Neural cell (in vitro differentiated cells): ENCODE measurements at regions not wholly inside any gene's neighbourhood (a gene's known extent, or its start where the extent isn't known, plus 50 kb on each side); places are given as distances from the start of the nearest gene placed in this dataset.
"Not testable (repeated sequence)": the region's sequence is repeated elsewhere in the genome, so short reads cannot be mapped to it uniquely, and the experiment has no call there.

ENCODE experiments used
- H2AFZ ChIP-seq: fragments of 200-600, 300-800 bp; sonication (generic), shearing (Covaris generic); 2 replicates; pipeline ENCODE4 v1.6.0; 2014; ENCODE audit warnings: low read depth, mild to moderate bottlenecking, antibody characterized with exemption, low read length, moderate library complexity
- H3F3A ChIP-seq: fragments of 200-600 bp; shearing (Covaris generic); 2 replicates; pipeline ENCODE4 v1.6.1; 2016; ENCODE audit warnings: mild to moderate bottlenecking, moderate library complexity, mixed read lengths, antibody characterized with exemption, low read length; ENCODE audit not compliant: insufficient read depth, poor library complexity, severe bottlenecking
- H3K27ac ChIP-seq: fragments of 200-600, 300-800 bp; sonication (generic), shearing (Covaris generic); 2 replicates; pipeline ENCODE4 v1.5.1; 2014; ENCODE audit warnings: mild to moderate bottlenecking, low read length, moderate library complexity
- H3K27me3 ChIP-seq: fragments of 300-800, 200-600 bp; sonication (generic), shearing (Covaris generic); 2 replicates; pipeline ENCODE4 v1.6.0; 2014; ENCODE audit warnings: mild to moderate bottlenecking, low read depth, low read length, moderate library complexity; ENCODE audit not compliant: insufficient read depth
- H3K36me3 ChIP-seq: fragments of 300-800, 200-600 bp; sonication (generic), shearing (Covaris generic); 2 replicates; pipeline ENCODE4 v1.5.1; 2014; ENCODE audit warnings: mild to moderate bottlenecking, antibody characterized with exemption, low read length, moderate library complexity; ENCODE audit not compliant: insufficient read depth
- H3K4me2 ChIP-seq: fragments of 300-800, 200-600 bp; sonication (generic), shearing (Covaris generic); 2 replicates; pipeline ENCODE4 v1.6.0; 2014; ENCODE audit warnings: mild to moderate bottlenecking, low read length
- H3K4me3 ChIP-seq: fragments of 300-800, 200-600 bp; sonication (generic), shearing (Covaris generic); 2 replicates; pipeline ENCODE4 v1.5.1; 2014; ENCODE audit warnings: mild to moderate bottlenecking, low read length, moderate library complexity
- H3K79me2 ChIP-seq: fragments of 200-600 bp; shearing (Covaris generic); replicated peaks from 2 replicates; pipeline ENCODE4 v1.6.0; 2014; ENCODE audit warnings: mild to moderate bottlenecking, low read length, moderate library complexity; ENCODE audit not compliant: insufficient read depth
- H3K9ac ChIP-seq: fragments of 300-800, 200-600 bp; sonication (generic), shearing (Covaris generic); 2 replicates; pipeline ENCODE4 v1.6.1; 2016; ENCODE audit warnings: mild to moderate bottlenecking, low read length, mixed read lengths
- H3K9me2 ChIP-seq: fragments of 200-600 bp; shearing (Covaris generic); 2 replicates; pipeline ENCODE4 v1.6.1; 2016; ENCODE audit warnings: mild to moderate bottlenecking, low read length, mixed read lengths; ENCODE audit not compliant: insufficient read depth
- H3K9me3 ChIP-seq: fragments of 200-600, 300-800 bp; sonication (generic), shearing (Covaris generic); 2 replicates; pipeline ENCODE4 v1.6.1; 2016; ENCODE audit warnings: mild to moderate bottlenecking, mixed run types, low read length, moderate library complexity, mixed read lengths
- H4K20me1 ChIP-seq: fragments of 200-600 bp; shearing (Covaris generic); 2 replicates; pipeline ENCODE4 v1.6.1; 2016; ENCODE audit warnings: mild to moderate bottlenecking, mixed run types; ENCODE audit not compliant: insufficient read depth
- EP300 ChIP-seq: fragments of 450-650 bp; conservative IDR thresholded peaks from 2 replicates; pipeline ENCODE4 v1.6.1; 2014; ENCODE audit warnings: antibody characterized with exemption, mild to moderate bottlenecking, moderate library complexity; ENCODE audit not compliant: poor library complexity, severe bottlenecking
- EZH2 ChIP-seq: fragments of 200-600, 300-800 bp; shearing (Covaris generic), sonication (generic); IDR thresholded peaks from 2 replicates; pipeline ENCODE4 v1.6.1; 2014; ENCODE audit warnings: antibody characterized with exemption, low read length, borderline replicate concordance, mild to moderate bottlenecking; ENCODE audit not compliant: insufficient read depth, poor library complexity, severe bottlenecking
- MXI1 ChIP-seq: fragments of 450-650 bp; conservative IDR thresholded peaks from 2 replicates; pipeline ENCODE4 v1.6.1; 2014; ENCODE audit warnings: antibody characterized with exemption, mild to moderate bottlenecking; ENCODE audit not compliant: poor library complexity, severe bottlenecking
- POLR2AphosphoS5 ChIP-seq: IDR thresholded peaks from 2 replicates; pipeline ENCODE4 v1.6.1; 2012
- RAD21 ChIP-seq: fragments of 450-650 bp; conservative IDR thresholded peaks from 2 replicates; pipeline ENCODE4 v1.6.1; 2014; ENCODE audit warnings: antibody characterized with exemption, mild to moderate bottlenecking, moderate library complexity
- SMC3 ChIP-seq: fragments of 450-650 bp; conservative IDR thresholded peaks from 2 replicates; pipeline ENCODE4 v1.6.1; 2014; ENCODE audit warnings: antibody characterized with exemption, mild to moderate bottlenecking, moderate library complexity; ENCODE audit not compliant: poor library complexity
- TAF1 ChIP-seq: IDR thresholded peaks from 2 replicates; pipeline ENCODE4 v1.6.1; 2012; ENCODE audit warnings: low read depth
- TF ChIP-seq, protein P1 (sequence below): IDR thresholded peaks from 2 replicates; pipeline ENCODE4 v1.6.1; 2012; ENCODE audit warnings: borderline replicate concordance
- TF ChIP-seq, protein P2 (sequence below): fragments of 450-650 bp; IDR thresholded peaks from 2 replicates; pipeline ENCODE4 v1.5.1; 2014; ENCODE audit warnings: antibody characterized with exemption, mild to moderate bottlenecking, moderate library complexity; ENCODE audit not compliant: poor library complexity, severe bottlenecking

- TF ChIP-seq, protein P1, sequence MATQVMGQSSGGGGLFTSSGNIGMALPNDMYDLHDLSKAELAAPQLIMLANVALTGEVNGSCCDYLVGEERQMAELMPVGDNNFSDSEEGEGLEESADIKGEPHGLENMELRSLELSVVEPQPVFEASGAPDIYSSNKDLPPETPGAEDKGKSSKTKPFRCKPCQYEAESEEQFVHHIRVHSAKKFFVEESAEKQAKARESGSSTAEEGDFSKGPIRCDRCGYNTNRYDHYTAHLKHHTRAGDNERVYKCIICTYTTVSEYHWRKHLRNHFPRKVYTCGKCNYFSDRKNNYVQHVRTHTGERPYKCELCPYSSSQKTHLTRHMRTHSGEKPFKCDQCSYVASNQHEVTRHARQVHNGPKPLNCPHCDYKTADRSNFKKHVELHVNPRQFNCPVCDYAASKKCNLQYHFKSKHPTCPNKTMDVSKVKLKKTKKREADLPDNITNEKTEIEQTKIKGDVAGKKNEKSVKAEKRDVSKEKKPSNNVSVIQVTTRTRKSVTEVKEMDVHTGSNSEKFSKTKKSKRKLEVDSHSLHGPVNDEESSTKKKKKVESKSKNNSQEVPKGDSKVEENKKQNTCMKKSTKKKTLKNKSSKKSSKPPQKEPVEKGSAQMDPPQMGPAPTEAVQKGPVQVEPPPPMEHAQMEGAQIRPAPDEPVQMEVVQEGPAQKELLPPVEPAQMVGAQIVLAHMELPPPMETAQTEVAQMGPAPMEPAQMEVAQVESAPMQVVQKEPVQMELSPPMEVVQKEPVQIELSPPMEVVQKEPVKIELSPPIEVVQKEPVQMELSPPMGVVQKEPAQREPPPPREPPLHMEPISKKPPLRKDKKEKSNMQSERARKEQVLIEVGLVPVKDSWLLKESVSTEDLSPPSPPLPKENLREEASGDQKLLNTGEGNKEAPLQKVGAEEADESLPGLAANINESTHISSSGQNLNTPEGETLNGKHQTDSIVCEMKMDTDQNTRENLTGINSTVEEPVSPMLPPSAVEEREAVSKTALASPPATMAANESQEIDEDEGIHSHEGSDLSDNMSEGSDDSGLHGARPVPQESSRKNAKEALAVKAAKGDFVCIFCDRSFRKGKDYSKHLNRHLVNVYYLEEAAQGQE = no peak
- TF ChIP-seq, protein P2, sequence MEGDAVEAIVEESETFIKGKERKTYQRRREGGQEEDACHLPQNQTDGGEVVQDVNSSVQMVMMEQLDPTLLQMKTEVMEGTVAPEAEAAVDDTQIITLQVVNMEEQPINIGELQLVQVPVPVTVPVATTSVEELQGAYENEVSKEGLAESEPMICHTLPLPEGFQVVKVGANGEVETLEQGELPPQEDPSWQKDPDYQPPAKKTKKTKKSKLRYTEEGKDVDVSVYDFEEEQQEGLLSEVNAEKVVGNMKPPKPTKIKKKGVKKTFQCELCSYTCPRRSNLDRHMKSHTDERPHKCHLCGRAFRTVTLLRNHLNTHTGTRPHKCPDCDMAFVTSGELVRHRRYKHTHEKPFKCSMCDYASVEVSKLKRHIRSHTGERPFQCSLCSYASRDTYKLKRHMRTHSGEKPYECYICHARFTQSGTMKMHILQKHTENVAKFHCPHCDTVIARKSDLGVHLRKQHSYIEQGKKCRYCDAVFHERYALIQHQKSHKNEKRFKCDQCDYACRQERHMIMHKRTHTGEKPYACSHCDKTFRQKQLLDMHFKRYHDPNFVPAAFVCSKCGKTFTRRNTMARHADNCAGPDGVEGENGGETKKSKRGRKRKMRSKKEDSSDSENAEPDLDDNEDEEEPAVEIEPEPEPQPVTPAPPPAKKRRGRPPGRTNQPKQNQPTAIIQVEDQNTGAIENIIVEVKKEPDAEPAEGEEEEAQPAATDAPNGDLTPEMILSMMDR = no peak
- TF ChIP-seq RAD21 (no peak), MXI1 (no peak), SMC3 (no peak), EZH2 (no peak), EP300 (no peak), TAF1 (no peak), POLR2AphosphoS5 (no peak)
- Histone ChIP-seq H3K36me3 (no peaks in the 10 kb centered on the region), H3K4me3 (no peak overlapping the region)
Observed at GRCh38 chr3:96584066-96584465, 230.3 kb upstream of the EPHA6 start.

GRCh38 chr3:96606865-96607264, 207.5 kb upstream of the EPHA6 start:
- not testable (repeated sequence) for H3K27ac ChIP-seq, H4K20me1 ChIP-seq, H3K9ac ChIP-seq, H3K27me3 ChIP-seq, H3K36me3 ChIP-seq, H3F3A ChIP-seq, H3K79me2 ChIP-seq, H3K9me3 ChIP-seq, H2AFZ ChIP-seq, H3K4me2 ChIP-seq, H3K4me3 ChIP-seq, H3K9me2 ChIP-seq

More at GRCh38 chr3:96584066-96584465, 230.3 kb upstream of the EPHA6 start:
- H2AFZ ChIP-seq = no peak overlapping the region
- H3K27me3 ChIP-seq = no peaks in the 10 kb centered on the region
- no peaks in the 10 kb centered on the region for H3F3A ChIP-seq
- no peaks in the 10 kb centered on the region for H3K9me2 ChIP-seq
- H3K4me2 ChIP-seq = no peak overlapping the region
- no peak overlapping the region for H3K9ac ChIP-seq
- no peak overlapping the region for H3K27ac ChIP-seq
- H4K20me1 ChIP-seq = no peaks in the 10 kb centered on the region
- H3K9me3 ChIP-seq = no peaks in the 10 kb centered on the region
- no peaks in the 10 kb centered on the region for H3K79me2 ChIP-seq

DNA sequence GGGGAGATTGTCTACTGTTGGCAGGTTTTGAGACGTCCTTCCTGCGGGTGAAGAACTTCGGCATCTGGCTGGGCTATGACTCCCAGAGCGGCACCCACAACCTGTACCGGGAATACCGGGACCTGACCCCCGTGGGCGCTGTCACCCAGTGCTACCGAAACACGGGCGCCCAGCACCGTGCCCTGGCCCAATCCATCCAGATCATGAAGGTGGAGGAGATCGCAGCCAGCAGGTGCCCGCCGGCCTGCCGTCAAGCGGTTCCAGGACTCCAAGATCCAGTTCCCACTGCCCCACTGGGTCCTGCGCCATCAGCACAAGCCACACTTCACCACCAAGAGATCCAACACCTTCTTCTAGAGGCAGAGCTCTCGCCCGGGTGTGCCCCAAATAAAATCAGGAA, 194.9 kb upstream of the EPHA6 start:
- no peak overlapping the region for H3K4me3 ChIP-seq
- TF ChIP-seq SMC3 = no peak
- no peak for TF ChIP-seq EP300
- no peak for TF ChIP-seq POLR2AphosphoS5
- TF ChIP-seq, protein P1 = no peak
- TF ChIP-seq RAD21 = no peak
- no peak for TF ChIP-seq TAF1
- no peak for TF ChIP-seq MXI1
- no peak for TF ChIP-seq EZH2
- TF ChIP-seq, protein P2 = no peak
- H3F3A ChIP-seq = no peaks in the 10 kb centered on the region
- H3K27ac ChIP-seq = no peak overlapping the region
- H3K9me2 ChIP-seq = no peaks in the 10 kb centered on the region
- no peak overlapping the region for H3K4me2 ChIP-seq
- no peaks in the 10 kb centered on the region for H3K36me3 ChIP-seq
- no peaks in the 10 kb centered on the region for H4K20me1 ChIP-seq
- H3K27me3 ChIP-seq = no peaks in the 10 kb centered on the region
- H3K79me2 ChIP-seq = no peaks in the 10 kb centered on the region
- H3K9me3 ChIP-seq = no peaks in the 10 kb centered on the region
- H3K9ac ChIP-seq = no peak overlapping the region
- no peak overlapping the region for H2AFZ ChIP-seq
